ENCODE measurements at regions not wholly inside any gene's neighbourhood (a gene's known extent, or its start where the extent isn't known, plus 50 kb on each side); places are given as distances from the start of the nearest gene placed in this dataset.

DNA sequence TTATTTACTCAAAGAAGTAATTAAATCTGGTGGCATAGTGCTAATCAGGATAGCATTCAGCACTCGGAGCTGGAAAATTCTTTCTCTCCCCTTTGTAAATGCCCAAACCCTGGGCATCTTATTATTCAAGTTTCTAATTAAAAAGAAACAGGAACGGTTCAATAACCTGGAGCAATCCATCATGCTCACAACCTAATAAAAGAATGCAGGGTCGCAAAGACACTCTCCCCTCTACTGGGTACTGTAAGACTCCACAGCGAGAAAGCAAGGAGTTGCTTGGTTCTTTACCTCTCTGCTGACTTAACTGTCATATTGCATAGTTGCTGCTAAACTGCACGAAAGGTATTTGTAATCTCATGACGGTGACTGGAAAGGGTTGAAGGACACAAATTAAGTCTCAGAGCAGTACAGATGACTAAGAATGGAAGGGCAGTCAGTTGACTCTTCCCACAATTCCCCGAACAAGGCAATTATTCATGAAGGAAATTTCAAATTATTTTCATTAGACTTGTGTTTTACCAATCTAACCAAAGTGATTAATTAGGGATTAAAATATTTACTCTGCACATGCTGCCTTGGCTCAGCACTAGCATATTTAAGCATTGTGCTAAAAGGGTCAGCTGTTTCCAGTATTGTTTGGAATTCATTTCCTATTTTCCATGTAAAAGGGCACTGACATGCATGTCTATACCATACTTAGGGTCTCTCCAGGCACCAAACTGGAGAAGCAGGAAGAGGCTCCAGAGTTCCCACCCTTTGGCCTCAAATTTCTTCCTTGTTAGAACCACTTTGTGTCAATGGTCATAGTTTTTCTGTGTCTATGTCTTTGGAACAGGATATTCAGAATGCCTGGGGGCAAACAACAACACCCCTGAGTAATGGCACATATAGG is 182.2 kb downstream of the EXOC5 start:
- DNase-seq (ENCODE audit: low read depth, low spot score): no peak
- Histone ChIP-seq H3K27ac (ENCODE audit: insufficient read depth, low read depth, low read length) (no peak overlapping the region), H3K9me3 (replicated peaks; ENCODE audit: control insufficient read depth, insufficient read depth, low read length) (no peaks in the 10 kb centered on the region), H3K36me3 (ENCODE audit: control insufficient read depth in 2 of 2, extremely low read depth in 1 of 2, insufficient read depth in 2 of 2, low read length in 2 of 2) (no peaks in the 10 kb centered on the region), H3K4me1 (ENCODE audit: control insufficient read depth, extremely low read depth, insufficient read depth, low read length) (no peaks in the 10 kb centered on the region), H4K20me1 (replicated peaks; ENCODE audit: control insufficient read depth, extremely low read depth, insufficient read depth, low read length) (no peaks in the 10 kb centered on the region), H3K79me2 (ENCODE audit: control insufficient read depth, insufficient read depth, low read length) (no peaks in the 10 kb centered on the region), H3K4me3 (replicated peaks in 1 of 3; ENCODE audit: insufficient read depth in 1 of 3, low read depth in 1 of 3, low read length in 3 of 3) (no peak overlapping the region), H3K4me2 (ENCODE audit: insufficient read depth, low read length) (no peak overlapping the region), H3K9ac (replicated peaks; ENCODE audit: extremely low read depth, insufficient read depth, low read length) (no peak overlapping the region), H2AFZ (ENCODE audit: low read depth, low read length) (no peak overlapping the region), H3K9me1 (replicated peaks; ENCODE audit: control insufficient read depth, extremely low read depth, insufficient read depth, low read length) (no peaks in the 10 kb centered on the region), H3K27me3 (ENCODE audit: control insufficient read depth in 2 of 2, insufficient read depth in 2 of 2, low read length in 2 of 2) (no peaks in the 10 kb centered on the region)
- ChIA-PET CTCF (no interaction called here), POLR2A (no interaction called here)
- dilution Hi-C loops (cut with MboI; ENCODE audit: extremely low pct_ligation_motif_present, low sequenced_read_pairs): no loop called here
- BruUV-seq (replicated peaks): no TSS peak
- FAIRE-seq: no peak
- intact Hi-C loops (cut with micrococcal nuclease): no loop called here
- TF ChIP-seq, protein P1, sequence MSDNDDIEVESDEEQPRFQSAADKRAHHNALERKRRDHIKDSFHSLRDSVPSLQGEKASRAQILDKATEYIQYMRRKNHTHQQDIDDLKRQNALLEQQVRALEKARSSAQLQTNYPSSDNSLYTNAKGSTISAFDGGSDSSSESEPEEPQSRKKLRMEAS (IDR thresholded peaks at IDR 0.05; ENCODE audit: insufficient read depth, insufficient read length): no peak
- no peak for TF ChIP-seq MYC (IDR thresholded peaks at IDR 0.05; ENCODE audit: low read depth, low read length)
- no peak for TF ChIP-seq FOS (IDR thresholded peaks at IDR 0.05; ENCODE audit: borderline replicate concordance, insufficient read depth, low read length)
- TF ChIP-seq EZH2 (IDR thresholded peaks at IDR 0.05; ENCODE audit: borderline replicate concordance, low read depth, low read length, severe bottlenecking): no peak
- no peak for TF ChIP-seq POLR2AphosphoS5 (IDR thresholded peaks at IDR 0.05; ENCODE audit: insufficient read depth, low read depth, low read length)
- no peak for TF ChIP-seq JUN (IDR thresholded peaks at IDR 0.05; ENCODE audit: borderline replicate concordance, insufficient read depth, insufficient read length, low read depth)
- TF ChIP-seq GATA2 (IDR thresholded peaks at IDR 0.05; ENCODE audit: insufficient read depth, insufficient read length, low read depth, low read length): no peak
- TF ChIP-seq POLR2A (IDR thresholded peaks at IDR 0.05; ENCODE audit: low read depth, low read length): no peak
- no peak for TF ChIP-seq CTCF (IDR thresholded peaks at IDR 0.05; ENCODE audit: extremely low read depth in 1 of 2, insufficient read depth in 1 of 2, low read depth in 1 of 2, low read length in 2 of 2)
